ENCODE measurements at regions not wholly inside any gene's neighbourhood (a gene's known extent, or its start where the extent isn't known, plus 50 kb on each side); places are given as distances from the start of the nearest gene placed in this dataset.
"Not testable (repeated sequence)": the region's sequence is repeated elsewhere in the genome, so short reads cannot be mapped to it uniquely, and the experiment has no call there.

DNA sequence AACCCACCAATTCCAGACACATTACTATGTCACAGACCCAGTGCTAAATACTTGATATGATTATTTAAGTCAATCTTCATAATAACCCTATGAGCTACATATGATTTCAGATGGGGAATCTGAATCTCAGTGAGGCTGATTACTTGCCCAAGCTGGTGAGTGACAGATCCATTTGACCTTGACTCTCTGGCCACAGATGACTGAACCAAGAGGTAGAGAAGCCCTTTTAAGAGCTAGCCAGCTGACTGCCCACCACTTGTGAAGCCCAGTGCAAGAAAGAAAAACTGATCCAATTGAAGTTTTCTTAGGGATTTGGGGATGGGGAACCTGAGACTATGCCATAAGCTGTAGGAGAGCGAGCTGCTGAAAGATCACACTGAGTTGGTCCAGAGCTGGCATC lies 124.7 kb upstream of the SPATA12 start:
- Mint-ChIP-seq H3K27me3 (ENCODE audit: low read depth) (no peaks in the 10 kb centered on the region), H3K36me3 (ENCODE audit: low read depth) (peaks cover 10% of the 10 kb centered on the region), H3K4me1 (ENCODE audit: low read depth) (peaks cover 16% of the 10 kb centered on the region), H3K27ac (no peak overlapping the region), H3K4me3 (no peak overlapping the region), H3K9me3 (ENCODE audit: insufficient read depth) (peaks cover 8% of the 10 kb centered on the region)
- ChIA-PET POLR2A (interaction anchor here (1.0 to 1.1 kb wide), 2 partner anchors 20 to 379 kb away, joined by 3 read pairs; partner anchors contain the start of gene CCDC66), CTCF (interaction anchor here (1.0 to 1.1 kb wide), 3 partner anchors 14 to 79 kb away, joined by 3 to 5 read pairs (median 3); no protein-coding TSS in a partner anchor)
- no peak for DNase-seq
- ATAC-seq, result no peak

DNA sequence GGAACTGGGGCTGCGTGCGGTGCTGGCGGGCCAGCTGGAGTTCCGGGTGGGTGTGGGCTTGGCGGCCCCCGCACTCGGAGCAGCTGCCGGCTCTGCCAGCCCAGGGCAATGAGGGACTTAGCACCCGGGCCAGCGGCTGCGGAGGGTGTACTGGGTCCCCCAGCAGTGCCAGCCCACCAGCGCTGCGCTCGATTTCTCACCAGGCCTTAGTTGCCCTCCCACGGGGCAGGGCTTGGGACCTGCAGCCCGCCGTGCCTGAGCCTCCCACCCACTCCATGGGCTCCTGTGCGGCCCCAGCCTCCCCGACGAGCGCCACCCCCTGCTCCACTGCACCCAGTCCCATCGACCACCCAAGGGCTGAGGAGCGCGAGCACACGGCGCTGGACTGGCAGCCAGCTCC lies 126.0 kb upstream of the SPATA12 start:
- H3K27me3 Mint-ChIP-seq (ENCODE audit: low read depth); ATAC-seq; H3K27ac Mint-ChIP-seq; POLR2A ChIA-PET; H3K36me3 Mint-ChIP-seq (ENCODE audit: low read depth); CTCF ChIA-PET; DNase-seq; H3K4me3 Mint-ChIP-seq; H3K9me3 Mint-ChIP-seq (ENCODE audit: insufficient read depth): not testable (repeated sequence)
- H3K4me1 Mint-ChIP-seq (ENCODE audit: low read depth), result peaks cover 28% of the 10 kb centered on the region

DNA sequence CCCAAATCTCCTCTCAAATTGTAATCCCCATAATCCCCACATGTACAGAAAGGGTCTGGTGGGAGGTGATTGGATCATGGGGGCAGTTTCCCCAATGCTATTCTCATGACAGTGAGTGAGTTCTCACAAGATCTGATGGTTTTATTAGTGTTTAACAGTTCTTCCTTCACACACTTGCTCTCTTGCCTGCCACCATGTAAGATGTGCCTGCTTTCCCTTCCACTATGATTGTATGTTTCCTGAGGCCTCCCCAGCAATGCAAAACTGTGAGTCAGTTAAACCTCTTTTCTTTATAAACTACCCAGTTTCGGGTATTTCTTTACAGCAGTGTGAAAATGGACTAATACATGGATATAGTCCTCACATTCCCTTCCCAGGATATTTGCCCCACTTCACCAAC lies 126.7 kb upstream of the SPATA12 start:
- H3K27me3 Mint-ChIP-seq (ENCODE audit: low read depth), result no peaks in the 10 kb centered on the region
- CTCF ChIA-PET, result interaction anchor here (0.6 kb wide), 1 partner anchor 8 kb away, joined by 3 read pairs; no protein-coding TSS in a partner anchor
- no peak for DNase-seq
- POLR2A ChIA-PET, result no interaction called here
- H3K4me1 Mint-ChIP-seq (ENCODE audit: low read depth), result peaks cover 35% of the 10 kb centered on the region
- H3K36me3 Mint-ChIP-seq (ENCODE audit: low read depth), result peaks cover 10% of the 10 kb centered on the region
- H3K27ac Mint-ChIP-seq, result no peak overlapping the region
- peaks cover 8% of the 10 kb centered on the region for H3K9me3 Mint-ChIP-seq (ENCODE audit: insufficient read depth)
- no peak overlapping the region for H3K4me3 Mint-ChIP-seq
- no peak for ATAC-seq

DNA sequence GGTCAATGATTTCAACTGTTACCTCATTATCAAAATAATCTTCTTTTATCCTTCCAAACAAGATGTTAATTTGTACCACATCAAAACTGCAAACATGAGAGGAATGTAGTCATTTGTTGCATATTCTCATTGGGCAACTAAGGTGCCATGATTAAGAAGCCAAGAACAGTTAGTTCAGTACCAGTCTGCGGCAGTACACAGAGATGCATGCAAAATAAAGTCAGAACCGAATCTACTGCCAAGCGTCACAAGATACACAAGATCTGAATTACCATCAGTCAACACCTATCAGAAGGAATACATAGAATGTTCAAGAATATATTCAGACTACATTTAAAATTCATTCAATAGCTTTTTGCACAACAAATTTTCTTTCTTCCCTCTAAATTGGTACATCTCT lies 127.6 kb upstream of the SPATA12 start:
- Mint-ChIP-seq H3K27me3 (ENCODE audit: low read depth) (no peaks in the 10 kb centered on the region), H3K4me1 (ENCODE audit: low read depth) (peaks cover 42% of the 10 kb centered on the region), H3K36me3 (ENCODE audit: low read depth) (peaks cover 10% of the 10 kb centered on the region), H3K4me3 (no peak overlapping the region), H3K9me3 (ENCODE audit: insufficient read depth) (peaks cover 8% of the 10 kb centered on the region), H3K27ac (no peak overlapping the region)
- ATAC-seq, result no peak
- CTCF ChIA-PET, result no interaction called here
- DNase-seq, result no peak
- POLR2A ChIA-PET, result interaction anchor here (1.0 kb wide), 1 partner anchor 17 kb away, joined by 3 read pairs; no protein-coding TSS in a partner anchor

DNA sequence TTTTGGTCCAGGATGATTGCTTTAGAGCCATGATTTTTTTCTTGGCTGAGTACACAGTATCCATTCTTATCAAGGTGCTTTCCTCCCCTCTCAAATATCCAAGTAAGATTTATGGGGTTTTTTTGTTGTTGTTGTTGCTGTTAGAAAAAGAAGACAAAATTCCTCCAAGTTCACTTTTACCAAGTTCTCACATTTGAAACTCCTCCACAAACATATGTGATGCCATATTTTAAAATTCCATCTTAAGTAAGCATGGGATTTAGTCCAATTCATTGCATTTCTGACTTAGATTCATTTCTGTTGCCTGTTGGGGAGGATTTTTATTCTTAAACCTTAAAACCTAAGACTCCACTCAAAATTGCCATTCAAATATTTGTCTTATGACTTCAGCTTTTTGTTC lies 128.6 kb upstream of the SPATA12 start:
- ChIA-PET POLR2A (no interaction called here), CTCF (interaction anchor here (1.1 kb wide), 1 partner anchor 12 kb away, joined by 3 read pairs; no protein-coding TSS in a partner anchor)
- Mint-ChIP-seq H3K36me3 (ENCODE audit: low read depth) (peaks cover 10% of the 10 kb centered on the region), H3K4me1 (ENCODE audit: low read depth) (peaks cover 45% of the 10 kb centered on the region), H3K27ac (no peak overlapping the region), H3K4me3 (no peak overlapping the region), H3K9me3 (ENCODE audit: insufficient read depth) (peaks cover 8% of the 10 kb centered on the region), H3K27me3 (ENCODE audit: low read depth) (no peaks in the 10 kb centered on the region)
- no peak for DNase-seq
- ATAC-seq, result no peak

DNA sequence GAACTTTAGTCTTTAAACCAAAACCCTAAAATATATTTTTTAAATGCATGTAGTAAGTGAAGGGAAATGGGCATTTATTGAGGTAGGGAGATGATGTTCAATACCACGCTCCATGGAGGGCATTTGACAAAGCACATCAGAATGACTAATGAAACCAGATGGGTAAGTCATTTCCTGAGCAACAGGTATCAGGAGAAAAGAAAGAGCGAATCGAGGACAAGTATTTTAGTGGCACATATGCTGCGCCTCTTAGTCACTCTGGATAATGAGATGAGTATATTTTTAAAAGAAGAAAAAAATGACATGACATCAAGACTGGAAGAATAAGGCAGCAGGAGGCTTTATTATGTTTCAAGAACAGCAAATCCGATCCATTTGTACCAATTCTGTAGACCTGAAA lies 129.0 kb upstream of the ARHGEF3 start:
- H3K27ac Mint-ChIP-seq, result no peak overlapping the region
- peaks cover 8% of the 10 kb centered on the region for H3K9me3 Mint-ChIP-seq (ENCODE audit: insufficient read depth)
- H3K4me1 Mint-ChIP-seq (ENCODE audit: low read depth), result peaks cover 55% of the 10 kb centered on the region
- no peak overlapping the region for H3K4me3 Mint-ChIP-seq
- ChIA-PET CTCF (no interaction called here), POLR2A (no interaction called here)
- no peaks in the 10 kb centered on the region for H3K27me3 Mint-ChIP-seq (ENCODE audit: low read depth)
- H3K36me3 Mint-ChIP-seq (ENCODE audit: low read depth), result peaks cover 10% of the 10 kb centered on the region
- ATAC-seq (peak; percentile 33), DNase-seq (no peak)

DNA sequence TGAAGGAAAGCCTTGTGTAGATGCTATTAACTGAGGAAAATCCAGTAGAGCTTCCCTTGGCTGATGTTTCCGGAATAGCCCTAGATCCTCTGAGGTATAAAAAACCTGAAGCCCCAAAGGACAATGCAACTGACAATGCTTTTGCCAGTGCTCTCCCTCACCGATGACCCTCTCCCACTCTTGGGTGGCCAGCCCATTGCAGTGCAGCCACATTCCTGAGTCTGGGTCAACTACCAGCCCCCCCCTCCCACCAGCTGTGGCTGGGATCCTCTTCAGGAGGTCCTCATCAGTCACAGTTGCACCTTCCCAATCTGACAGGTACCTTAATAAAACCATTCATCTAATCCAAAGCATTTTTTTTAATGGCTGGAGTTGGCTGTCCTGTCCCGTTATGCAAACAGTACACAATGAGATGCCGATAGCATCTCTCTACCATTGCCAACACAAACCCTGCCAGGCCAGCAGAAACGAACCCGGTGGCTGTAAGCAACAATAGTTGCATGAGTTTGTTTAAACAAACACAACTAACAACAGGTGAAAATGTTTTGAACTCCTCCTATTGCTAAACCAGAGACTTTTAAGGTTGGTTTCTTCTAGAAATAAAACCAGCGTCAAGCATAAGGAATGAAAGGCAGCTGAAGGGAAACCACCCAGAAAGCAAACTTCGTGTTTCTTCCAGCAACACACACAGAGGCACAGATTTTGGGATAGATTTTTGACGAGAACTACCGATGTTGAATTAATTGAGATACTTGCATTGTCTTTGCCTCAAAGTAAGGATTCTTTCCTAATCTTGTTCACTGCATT lies 128.3 kb upstream of the ARHGEF3 start:
- Mint-ChIP-seq H3K27me3 (ENCODE audit: low read depth) (no peaks in the 10 kb centered on the region), H3K36me3 (ENCODE audit: low read depth) (peaks cover 10% of the 10 kb centered on the region), H3K27ac (peak overlapping the region; percentile 16), H3K4me1 (ENCODE audit: low read depth) (peaks cover 62% of the 10 kb centered on the region), H3K4me3 (no peak overlapping the region), H3K9me3 (ENCODE audit: insufficient read depth) (peaks cover 8% of the 10 kb centered on the region)
- ChIA-PET POLR2A (interaction anchor here (1.0 to 1.1 kb wide), 2 partner anchors 13 kb away, joined by 3 read pairs; no protein-coding TSS in a partner anchor), CTCF (interaction anchor here (6.7 kb wide), 1 partner anchor 13 kb away, joined by 32 read pairs; no protein-coding TSS in a partner anchor)
- no peak for ATAC-seq
- DNase-seq, result no peak

DNA sequence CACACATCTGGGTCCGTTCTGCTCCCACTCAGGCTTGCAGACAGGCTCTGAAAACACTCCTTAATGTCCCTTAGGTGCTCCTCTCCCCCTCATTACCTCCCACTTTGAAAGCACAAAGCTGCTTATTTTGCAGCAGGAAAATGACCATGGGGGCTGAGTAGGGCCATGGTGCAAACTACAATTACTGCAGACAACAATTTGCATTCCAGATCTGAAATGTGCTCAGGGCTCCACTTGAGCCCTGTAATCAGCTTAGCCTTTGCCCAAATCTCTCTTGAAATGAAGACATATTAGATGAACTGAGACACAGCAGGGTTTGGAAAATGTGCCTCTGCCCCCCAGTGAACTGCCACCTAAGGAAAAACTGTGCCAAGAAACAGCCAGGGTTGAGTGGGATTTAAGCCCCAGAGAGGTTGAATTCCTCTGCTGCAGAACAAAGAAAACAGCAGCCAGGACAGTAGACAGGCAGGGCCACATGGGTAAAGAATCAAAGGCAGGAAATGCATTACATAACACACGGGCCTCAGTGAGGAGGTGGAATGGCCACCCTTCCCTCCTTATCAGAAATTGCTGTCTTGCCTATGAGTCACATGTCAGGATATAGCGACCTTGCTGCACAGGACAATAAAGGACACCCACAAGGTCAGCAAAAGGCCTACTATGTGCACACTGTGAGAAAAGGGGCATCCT lies 126.8 kb upstream of the ARHGEF3 start:
- ChIA-PET POLR2A (interaction anchor here (1.0 to 1.7 kb wide), 4 partner anchors 11 to 235 kb away, joined by 3 to 11 read pairs (median 6); partner anchors contain the start of gene ARHGEF3), CTCF (interaction anchor here (1.6 to 6.7 kb wide), 3 partner anchors 12 to 129 kb away, joined by 6 to 38 read pairs (median 32); no protein-coding TSS in a partner anchor)
- DNase-seq (peak; percentile 49), ATAC-seq (peak; percentile 35)
- Mint-ChIP-seq H3K27me3 (ENCODE audit: low read depth) (no peaks in the 10 kb centered on the region), H3K4me1 (ENCODE audit: low read depth) (peaks cover 76% of the 10 kb centered on the region), H3K9me3 (ENCODE audit: insufficient read depth) (peaks cover 1% of the 10 kb centered on the region), H3K4me3 (no peak overlapping the region), H3K27ac (peak overlapping the region; percentile 73), H3K36me3 (ENCODE audit: low read depth) (peaks cover 4% of the 10 kb centered on the region)

DNA sequence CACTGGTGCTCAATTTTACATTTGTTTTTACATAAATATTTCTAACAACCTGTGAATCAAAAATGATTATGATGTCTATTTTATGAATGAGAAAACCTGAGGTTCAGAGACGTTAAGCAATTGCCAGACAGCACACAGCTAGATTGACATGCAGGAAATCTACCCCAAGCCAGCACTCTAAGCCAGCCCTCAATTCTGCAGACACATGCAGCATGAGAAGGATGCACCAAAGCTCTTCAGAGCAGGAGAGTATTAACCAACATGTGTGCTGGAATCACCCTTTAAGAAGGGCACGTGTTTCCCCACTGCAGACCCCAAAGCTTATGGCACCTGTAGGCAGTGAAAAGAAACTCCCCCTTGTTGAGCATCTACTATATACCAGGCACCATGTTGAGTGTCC lies 126.1 kb upstream of the ARHGEF3 start:
- Mint-ChIP-seq H3K4me3 (no peak overlapping the region), H3K36me3 (ENCODE audit: low read depth) (peaks cover 2% of the 10 kb centered on the region), H3K27ac (peak overlapping the region; percentile 73), H3K27me3 (ENCODE audit: low read depth) (no peaks in the 10 kb centered on the region), H3K4me1 (ENCODE audit: low read depth) (peaks cover 81% of the 10 kb centered on the region), H3K9me3 (ENCODE audit: insufficient read depth) (no peaks in the 10 kb centered on the region)
- no peak for DNase-seq
- CTCF ChIA-PET, result interaction anchor here (1.6 to 6.7 kb wide), 3 partner anchors 11 to 128 kb away, joined by 6 to 38 read pairs (median 32); no protein-coding TSS in a partner anchor
- POLR2A ChIA-PET, result interaction anchor here (1.0 to 1.7 kb wide), 3 partner anchors 11 to 235 kb away, joined by 3 to 11 read pairs (median 8); partner anchors contain the start of gene ARHGEF3
- ATAC-seq, result no peak

DNA sequence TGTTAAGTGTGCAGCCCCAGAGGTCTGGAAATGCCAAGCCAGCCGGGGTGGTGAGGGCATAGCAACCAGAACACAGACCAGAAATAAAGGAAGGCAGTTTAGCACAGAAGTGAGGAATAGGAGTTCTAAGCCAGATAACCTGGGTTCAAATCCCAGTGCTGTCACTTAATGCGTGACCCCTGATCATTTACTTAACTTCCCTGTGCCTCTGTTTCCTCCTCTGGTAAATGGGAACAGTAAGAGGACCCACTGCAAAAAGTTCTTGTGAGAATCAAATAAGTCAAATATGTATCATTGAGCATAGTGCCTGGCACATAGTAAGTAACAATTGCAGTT lies 125.2 kb upstream of the ARHGEF3 start:
- peak overlapping the region; percentile 27 for H3K27ac Mint-ChIP-seq
- ChIA-PET POLR2A (interaction anchor here (2.7 kb wide), 1 partner anchor 10 kb away, joined by 24 read pairs; no protein-coding TSS in a partner anchor), CTCF (interaction anchor here (5.8 to 6.7 kb wide), 2 partner anchors 10 to 61 kb away, joined by 32 to 38 read pairs; no protein-coding TSS in a partner anchor)
- no peaks in the 10 kb centered on the region for H3K36me3 Mint-ChIP-seq (ENCODE audit: low read depth)
- no peaks in the 10 kb centered on the region for H3K9me3 Mint-ChIP-seq (ENCODE audit: insufficient read depth)
- H3K27me3 Mint-ChIP-seq (ENCODE audit: low read depth), result no peaks in the 10 kb centered on the region
- peaks cover 90% of the 10 kb centered on the region for H3K4me1 Mint-ChIP-seq (ENCODE audit: low read depth)
- no peak for ATAC-seq
- H3K4me3 Mint-ChIP-seq, result no peak overlapping the region
- no peak for DNase-seq

DNA sequence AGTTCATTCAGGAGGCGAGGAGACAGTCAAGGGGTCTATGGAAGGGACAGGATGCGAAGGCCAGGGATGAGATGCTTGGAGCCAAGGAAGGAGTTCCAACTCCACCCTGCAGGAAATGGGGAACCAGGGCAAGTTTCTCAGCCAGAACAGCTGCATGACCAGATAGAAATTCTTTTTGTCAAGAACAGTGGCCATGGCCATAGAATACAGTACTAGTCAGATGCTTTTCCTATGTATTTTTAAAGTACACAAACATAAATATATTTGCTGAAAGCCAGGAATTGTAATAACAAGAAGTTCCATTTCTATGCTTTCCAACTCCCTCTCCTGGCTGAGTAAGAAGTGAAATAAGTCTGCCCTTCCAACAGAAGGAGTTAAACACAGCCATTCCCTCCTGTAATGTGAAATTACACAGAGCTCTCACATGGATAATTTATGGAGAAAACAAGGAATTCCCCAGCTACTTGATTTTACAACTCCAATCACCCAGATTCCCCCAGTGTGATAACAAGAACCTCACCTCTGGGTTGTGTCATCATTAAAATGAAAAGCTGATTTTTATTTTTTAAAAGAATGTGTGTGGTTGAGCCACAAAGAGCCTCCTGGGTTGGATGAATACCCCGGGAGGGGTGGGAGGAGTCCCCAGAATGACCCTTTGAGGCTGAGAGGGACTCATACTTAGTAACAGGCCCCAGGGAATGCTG lies 124.6 kb upstream of the ARHGEF3 start:
- H3K27me3 Mint-ChIP-seq (ENCODE audit: low read depth), result no peaks in the 10 kb centered on the region
- no peaks in the 10 kb centered on the region for H3K36me3 Mint-ChIP-seq (ENCODE audit: low read depth)
- H3K4me1 Mint-ChIP-seq (ENCODE audit: low read depth), result peaks cover 90% of the 10 kb centered on the region
- H3K4me3 Mint-ChIP-seq, result no peak overlapping the region
- DNase-seq (no peak), ATAC-seq (no peak)
- ChIA-PET CTCF (interaction anchor here (1.0 to 6.7 kb wide), 4 partner anchors 10 to 127 kb away, joined by 3 to 38 read pairs (median 20); no protein-coding TSS in a partner anchor), POLR2A (interaction anchor here (2.7 kb wide), 1 partner anchor 10 kb away, joined by 24 read pairs; no protein-coding TSS in a partner anchor)
- peak overlapping the region; percentile 27 for H3K27ac Mint-ChIP-seq
- no peaks in the 10 kb centered on the region for H3K9me3 Mint-ChIP-seq (ENCODE audit: insufficient read depth)
